ENCODE measurements at regions not wholly inside any gene's neighbourhood (a gene's known extent, or its start where the extent isn't known, plus 50 kb on each side); places are given as distances from the start of the nearest gene placed in this dataset.
"Not testable (repeated sequence)": the region's sequence is repeated elsewhere in the genome, so short reads cannot be mapped to it uniquely, and the experiment has no call there.

GRCh38 chr21:35394049-35394448 lies 344.9 kb upstream of the RUNX1 start:
- DNase-seq (ENCODE audit: extremely low read depth, low read depth): no peak
- TF ChIP-seq CTCF (IDR thresholded peaks at IDR 0.05; ENCODE audit: low read depth, low read length): no peak

GRCh38 chr21:35390013-35390776 lies 341.1 kb upstream of the RUNX1 start:
- TF ChIP-seq CTCF (IDR thresholded peaks at IDR 0.05; ENCODE audit: low read depth, low read length): no peak
- DNase-seq (ENCODE audit: extremely low read depth, low read depth): no peak

- DNase-seq (ENCODE audit: extremely low read depth, low read depth): no peak
- TF ChIP-seq CTCF (IDR thresholded peaks at IDR 0.05; ENCODE audit: low read depth, low read length): no peak
Observed at GRCh38 chr21:35386491-35387079, 337.5 kb upstream of the RUNX1 start.

GRCh38 chr21:35384375-35384774 lies 335.3 kb upstream of the RUNX1 start:
- DNase-seq (ENCODE audit: extremely low read depth, low read depth): no peak

GRCh38 chr21:35382696-35383095 lies 333.6 kb upstream of the RUNX1 start:
- no peak for DNase-seq (ENCODE audit: extremely low read depth, low read depth)
- TF ChIP-seq CTCF (IDR thresholded peaks at IDR 0.05; ENCODE audit: low read depth, low read length): no peak

More at GRCh38 chr21:35384375-35384774, 335.3 kb upstream of the RUNX1 start:
- TF ChIP-seq CTCF (IDR thresholded peaks at IDR 0.05; ENCODE audit: low read depth, low read length): no peak

- TF ChIP-seq CTCF (IDR thresholded peaks at IDR 0.05; ENCODE audit: low read depth, low read length): no peak
- no peak for DNase-seq (ENCODE audit: extremely low read depth, low read depth)
Observed at GRCh38 chr21:35381743-35382310, 332.7 kb upstream of the RUNX1 start.

GRCh38 chr21:35380304-35380703 lies 331.2 kb upstream of the RUNX1 start:
- DNase-seq (ENCODE audit: extremely low read depth, low read depth): not testable (repeated sequence)

Measured in AG09319 (cell line).